Kidney (tissue), 13 donors: ENCODE measurements at regions not wholly inside any gene's neighbourhood (a gene's known extent, or its start where the extent isn't known, plus 50 kb on each side); places are given as distances from the start of the nearest gene placed in this dataset.

Experiments
- DNase-seq, 5 donors: peaks; one replicate each; pipeline ENCODE4 v3.0.0-alpha.2; 2013 to 2020
- FAIRE-seq: peaks from 2 replicates; lab custom pipeline; 2012; peaks lifted over from hg19 to GRCh38; lab: Jason Lieb, UNC
- H3K27ac ChIP-seq, 2 donors: one replicate each; pipeline ENCODE4 v1.7.0; 2013; ENCODE audit warnings: low read depth in 2 of 2, low read length in 2 of 2, inconsistent platforms in 1 of 2
- H3K27me3 ChIP-seq: one replicate; pipeline ENCODE4 v1.7.1; 2013; ENCODE audit warnings: low read length, inconsistent platforms; ENCODE audit not compliant: control insufficient read depth, insufficient read depth
- H3K36me3 ChIP-seq, 3 donors: one replicate each; pipeline versions ENCODE4 v1.7.0 to v1.7.1; 2013; ENCODE audit warnings: low read length in 3 of 3, control low read depth in 1 of 3, inconsistent platforms in 1 of 3; ENCODE audit not compliant: insufficient read depth in 3 of 3, control insufficient read depth in 2 of 3
- H3K4me1 ChIP-seq, 3 donors: one replicate each; pipeline versions ENCODE4 v1.7.0 to v1.7.1; 2013; ENCODE audit warnings: low read length in 3 of 3, inconsistent platforms in 1 of 3, low read depth in 1 of 3; ENCODE audit not compliant: control insufficient read depth in 2 of 3, insufficient read depth in 2 of 3
- H3K4me3 ChIP-seq, 3 donors: one replicate each; pipeline versions ENCODE4 v1.7.0 to v1.8.1; 2013; ENCODE audit warnings: low read length in 3 of 3, control low read depth in 1 of 3, inconsistent platforms in 1 of 3
- H3K9ac ChIP-seq, 3 donors: one replicate each; pipeline versions ENCODE4 v1.7.0 to v1.7.1; 2013; ENCODE audit warnings: low read length in 3 of 3, control low read depth in 1 of 3, inconsistent platforms in 1 of 3
- H3K9me3 ChIP-seq, 3 donors: one replicate each; pipeline versions ENCODE4 v1.7.0 to v1.7.1; 2013; ENCODE audit warnings: low read length in 3 of 3, control low read depth in 1 of 3, inconsistent platforms in 1 of 3; ENCODE audit not compliant: control insufficient read depth in 2 of 3, insufficient read depth in 1 of 3
- CTCF ChIP-seq: IDR thresholded peaks from 3 replicates; pipeline ENCODE4 v1.5.1; 2012; ENCODE audit warnings: mild to moderate bottlenecking, moderate library complexity, borderline replicate concordance; ENCODE audit not compliant: insufficient read depth; ENCODE audit errors: extremely low read depth
- intact Hi-C: fragments of 100-400 bp; cut with DNase I; formaldehyde crosslinking; loops from one replicate; pipeline ENCODE4 v1.11.1; 2022
- donor health status: control.
- donor health status: control.
- donor health status: control.
- donor health status: control.
- donor health status: control.
- donor health status: DM: yes; HTN: yes; CAD: no.
- donor health status: Normal renal cell carcinoma (clear cell type).

- H3K9me3 ChIP-seq, result no peaks in the 10 kb centered on the region
- no peak overlapping the region for H3K27ac ChIP-seq
- no peaks in the 10 kb centered on the region for H3K4me1 ChIP-seq
- H3K36me3 ChIP-seq, result no peaks in the 10 kb centered on the region
- H3K27me3 ChIP-seq, result no peaks in the 10 kb centered on the region
- FAIRE-seq (no peak), DNase-seq (no peak)
- intact Hi-C loops, result no loop called here
- H3K4me3 ChIP-seq, result no peak overlapping the region
- no peak overlapping the region for H3K9ac ChIP-seq
- no peak for TF ChIP-seq CTCF
Observed at GRCh38 chr6:163679012-163679660, 264.6 kb downstream of the QKI start.

DNA sequence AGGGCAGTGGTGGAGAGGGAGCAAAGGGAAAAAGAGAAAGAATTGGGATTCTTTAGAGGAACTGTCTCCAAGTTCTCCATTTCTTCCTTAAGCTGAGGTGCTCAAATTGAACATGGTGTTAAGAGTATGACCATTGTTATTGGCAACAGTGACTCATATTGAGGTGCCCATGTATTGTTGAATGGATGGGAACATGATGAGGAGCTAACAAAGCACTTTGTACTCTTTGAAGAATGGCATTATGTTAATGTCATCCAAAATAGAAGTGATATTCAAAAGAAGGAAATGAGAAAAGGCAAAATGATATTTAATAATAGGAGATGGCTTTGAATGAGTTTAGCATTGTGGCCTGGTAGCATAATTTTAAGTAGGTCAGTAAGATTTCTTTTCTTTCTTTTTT, 261.1 kb downstream of the QKI start:
- H3K4me1 ChIP-seq, result no peaks in the 10 kb centered on the region
- no peaks in the 10 kb centered on the region for H3K27me3 ChIP-seq
- FAIRE-seq (no peak), DNase-seq (no peak)
- TF ChIP-seq CTCF, result no peak
- H3K4me3 ChIP-seq, result no peak overlapping the region
- no peak overlapping the region for H3K9ac ChIP-seq
- no peak overlapping the region for H3K27ac ChIP-seq
- intact Hi-C loops, result no loop called here
- H3K9me3 ChIP-seq, result no peaks in the 10 kb centered on the region
- no peaks in the 10 kb centered on the region for H3K36me3 ChIP-seq

- TF ChIP-seq CTCF, result no peak
- Histone ChIP-seq H3K36me3 (no peaks in the 10 kb centered on the region), H3K9me3 (no peaks in the 10 kb centered on the region), H3K27ac (no peak overlapping the region), H3K9ac (no peak overlapping the region), H3K4me3 (no peak overlapping the region), H3K4me1 (peaks cover 0 to 5% (median 0%) of the 10 kb centered on the region in 3 donors), H3K27me3 (no peaks in the 10 kb centered on the region)
- FAIRE-seq, result no peak
- intact Hi-C loops, result no loop called here
- DNase-seq, result no peak
Observed at GRCh38 chr6:163672710-163673109, 258.2 kb downstream of the QKI start.

DNA sequence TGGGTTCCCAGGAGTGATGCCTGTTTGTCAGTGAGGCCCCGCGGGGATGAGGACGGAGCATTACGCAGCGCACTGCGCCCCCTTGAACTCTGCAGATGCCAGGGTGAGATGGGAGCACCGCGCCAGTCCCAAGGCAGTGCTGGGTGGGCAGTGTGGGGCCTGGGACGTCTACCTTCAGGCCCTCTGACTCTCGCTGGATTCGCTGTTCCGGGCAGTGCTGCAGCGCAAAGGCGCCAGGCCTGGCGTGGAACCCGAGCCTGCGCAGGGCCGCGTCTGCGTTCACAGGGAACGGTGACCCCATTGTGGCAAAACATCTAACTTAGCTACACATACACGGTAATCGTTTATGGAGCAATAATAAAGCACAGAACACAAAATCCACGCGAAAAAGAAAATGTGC, 257.3 kb downstream of the QKI start:
- FAIRE-seq, result no peak
- TF ChIP-seq CTCF, result no peak
- no peak for DNase-seq
- Histone ChIP-seq H3K36me3 (no peaks in the 10 kb centered on the region), H3K27ac (no peak overlapping the region), H3K9me3 (no peaks in the 10 kb centered on the region), H3K9ac (no peak overlapping the region), H3K4me3 (no peak overlapping the region), H3K4me1 (peaks cover 0 to 5% (median 0%) of the 10 kb centered on the region in 3 donors), H3K27me3 (no peaks in the 10 kb centered on the region)
- intact Hi-C loops, result no loop called here
